ENCODE measurements at regions not wholly inside any gene's neighbourhood (a gene's known extent, or its start where the extent isn't known, plus 50 kb on each side); places are given as distances from the start of the nearest gene placed in this dataset.
"Not testable (repeated sequence)": the region's sequence is repeated elsewhere in the genome, so short reads cannot be mapped to it uniquely, and the experiment has no call there.

DNA sequence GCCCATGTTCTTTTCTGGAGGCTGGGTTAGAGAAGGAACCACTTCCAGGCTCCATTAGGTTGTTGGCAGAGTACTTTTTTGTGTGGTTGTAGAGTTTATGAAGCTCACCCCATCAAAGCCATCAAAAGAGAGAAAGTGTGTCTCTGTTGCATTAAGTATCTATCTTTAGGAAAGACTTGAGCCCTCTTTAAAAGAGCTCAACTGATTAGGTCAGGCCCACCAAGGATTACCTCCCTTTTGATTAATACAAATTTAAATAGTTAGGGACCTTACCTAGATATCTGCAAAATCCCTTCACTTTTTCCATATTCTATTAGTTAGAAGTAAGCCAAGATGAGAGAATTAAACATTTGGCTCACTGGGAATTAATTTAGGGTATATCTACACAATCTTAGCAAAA is 460.4 kb downstream of the PPARGC1A start:
- no peak for DNase-seq
- no peak overlapping the region for H3K4me3 Mint-ChIP-seq
- no peak overlapping the region for H3K27ac Mint-ChIP-seq
- H3K36me3 Mint-ChIP-seq = no peaks in the 10 kb centered on the region
- peaks cover 4% of the 10 kb centered on the region for H3K27me3 Mint-ChIP-seq
- H3K9me3 Mint-ChIP-seq = peaks cover 3% of the 10 kb centered on the region
- no peaks in the 10 kb centered on the region for H3K4me1 Mint-ChIP-seq

DNA sequence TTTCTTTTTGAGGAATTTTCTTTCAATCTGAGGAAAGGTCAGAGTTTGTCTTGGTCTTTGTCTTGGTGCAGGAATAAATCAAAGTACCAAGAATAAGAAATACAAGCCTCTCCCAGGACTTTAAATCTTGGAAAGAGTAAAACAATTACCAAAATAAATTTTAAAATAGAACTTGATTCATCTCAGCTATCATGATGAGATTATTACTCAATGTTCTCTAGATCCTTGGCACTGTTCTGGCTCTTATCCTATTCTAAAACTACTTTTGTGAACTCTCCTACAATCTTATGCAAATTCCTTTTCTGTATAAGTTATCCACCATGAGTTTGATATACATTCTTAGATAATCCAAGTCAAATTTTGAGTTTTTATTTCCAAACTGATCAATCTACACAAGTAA is 464.3 kb downstream of the PPARGC1A start:
- peaks cover 3% of the 10 kb centered on the region for H3K9me3 Mint-ChIP-seq
- no peak for DNase-seq
- H3K27ac Mint-ChIP-seq = no peak overlapping the region
- H3K4me3 Mint-ChIP-seq = no peak overlapping the region
- H3K27me3 Mint-ChIP-seq = no peaks in the 10 kb centered on the region
- H3K36me3 Mint-ChIP-seq = no peaks in the 10 kb centered on the region
- no peaks in the 10 kb centered on the region for H3K4me1 Mint-ChIP-seq

DNA sequence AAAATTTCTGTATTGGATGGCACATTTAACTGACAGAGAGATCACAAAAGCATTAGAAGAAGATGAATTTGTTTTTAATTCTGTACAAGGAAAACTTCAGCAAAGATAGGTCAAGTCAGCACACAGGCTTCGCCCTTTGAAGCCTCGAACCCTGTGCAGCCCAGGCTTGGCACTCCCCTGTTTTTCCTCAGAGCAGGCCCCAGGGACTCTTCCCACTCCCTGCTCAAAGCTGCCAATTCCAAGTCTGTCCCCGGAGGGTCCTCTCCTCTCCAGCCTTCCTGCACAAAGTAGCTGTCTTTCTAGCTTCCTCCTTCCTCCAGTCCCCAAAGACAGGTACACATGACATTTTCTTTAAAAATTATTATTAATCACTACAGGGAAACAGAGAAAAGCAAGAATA is 466.3 kb downstream of the PPARGC1A start:
- Mint-ChIP-seq H3K27me3 (no peaks in the 10 kb centered on the region), H3K4me3 (no peak overlapping the region), H3K36me3 (no peaks in the 10 kb centered on the region), H3K4me1 (no peaks in the 10 kb centered on the region), H3K9me3 (peaks cover 3% of the 10 kb centered on the region), H3K27ac (no peak overlapping the region)
- DNase-seq = no peak

DNA sequence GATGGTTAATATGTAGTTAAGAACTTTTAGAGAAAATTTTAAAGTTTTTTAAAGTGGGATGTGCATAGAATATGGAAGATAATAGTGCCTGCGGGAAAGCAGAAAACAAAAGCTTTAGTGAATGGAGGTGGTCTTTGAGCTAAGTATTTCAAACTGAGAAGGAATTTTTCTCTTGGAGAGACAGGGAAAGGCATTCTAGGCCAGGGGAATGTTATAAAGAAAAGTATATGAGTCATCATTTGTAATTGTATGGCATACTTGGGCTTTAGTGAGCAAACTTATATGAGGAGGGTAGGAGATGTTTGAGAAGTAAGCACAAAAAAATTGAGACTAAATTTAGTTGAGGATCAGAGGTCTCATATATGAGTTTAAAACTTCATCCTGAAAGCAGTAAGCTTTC is 467.0 kb downstream of the PPARGC1A start:
- no peaks in the 10 kb centered on the region for H3K36me3 Mint-ChIP-seq
- no peak overlapping the region for H3K27ac Mint-ChIP-seq
- DNase-seq = no peak
- no peak overlapping the region for H3K4me3 Mint-ChIP-seq
- H3K4me1 Mint-ChIP-seq = no peaks in the 10 kb centered on the region
- H3K9me3 Mint-ChIP-seq = peaks cover 3% of the 10 kb centered on the region
- no peaks in the 10 kb centered on the region for H3K27me3 Mint-ChIP-seq

DNA sequence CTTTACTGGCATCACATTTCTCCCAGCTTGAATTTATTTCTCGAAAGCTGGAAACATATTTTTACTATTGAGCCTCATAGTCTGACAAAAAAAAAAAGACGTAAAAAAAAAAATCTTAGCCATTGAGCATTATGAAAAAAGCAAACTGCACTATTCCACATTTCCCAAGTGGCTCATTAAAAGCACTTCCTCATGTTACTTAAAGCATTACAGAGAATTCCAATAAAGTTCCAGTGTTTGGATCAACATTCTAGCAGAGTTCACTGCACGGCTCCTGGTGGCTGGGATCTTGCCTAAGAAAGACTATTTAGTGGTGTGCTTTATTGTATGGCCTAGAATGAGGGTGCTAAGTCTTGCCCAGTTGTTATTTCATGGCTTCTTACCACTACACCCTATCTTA is 476.2 kb downstream of the PPARGC1A start:
- H3K27ac Mint-ChIP-seq = no peak overlapping the region
- no peak overlapping the region for H3K4me3 Mint-ChIP-seq
- no peaks in the 10 kb centered on the region for H3K27me3 Mint-ChIP-seq
- peaks cover 2% of the 10 kb centered on the region for H3K36me3 Mint-ChIP-seq
- no peak for DNase-seq
- H3K9me3 Mint-ChIP-seq = peaks cover 2% of the 10 kb centered on the region
- H3K4me1 Mint-ChIP-seq = peaks cover 5% of the 10 kb centered on the region

DNA sequence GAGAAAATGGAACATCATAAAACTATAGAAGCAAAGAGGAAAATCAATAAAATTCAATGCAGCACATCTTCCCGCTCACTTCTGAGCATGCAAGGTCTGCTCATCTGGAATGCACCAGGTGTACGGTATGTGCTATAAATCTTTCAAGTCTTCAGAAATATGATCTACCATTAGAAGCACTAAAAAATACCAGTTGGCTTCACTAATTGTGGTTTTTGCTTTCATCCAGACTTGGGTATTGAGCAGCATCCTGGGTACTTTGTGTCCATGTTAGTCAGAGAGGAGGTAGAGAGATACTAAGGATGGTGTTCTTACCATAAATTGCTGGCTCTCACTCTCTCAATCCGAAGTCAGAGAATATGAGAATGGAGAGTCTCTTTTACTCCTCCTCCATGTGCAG is 477.1 kb downstream of the PPARGC1A start:
- Mint-ChIP-seq H3K9me3 (peaks cover 7% of the 10 kb centered on the region), H3K36me3 (peaks cover 2% of the 10 kb centered on the region), H3K4me1 (peaks cover 5% of the 10 kb centered on the region), H3K27ac (no peak overlapping the region), H3K27me3 (no peaks in the 10 kb centered on the region), H3K4me3 (no peak overlapping the region)
- no peak for DNase-seq

DNA sequence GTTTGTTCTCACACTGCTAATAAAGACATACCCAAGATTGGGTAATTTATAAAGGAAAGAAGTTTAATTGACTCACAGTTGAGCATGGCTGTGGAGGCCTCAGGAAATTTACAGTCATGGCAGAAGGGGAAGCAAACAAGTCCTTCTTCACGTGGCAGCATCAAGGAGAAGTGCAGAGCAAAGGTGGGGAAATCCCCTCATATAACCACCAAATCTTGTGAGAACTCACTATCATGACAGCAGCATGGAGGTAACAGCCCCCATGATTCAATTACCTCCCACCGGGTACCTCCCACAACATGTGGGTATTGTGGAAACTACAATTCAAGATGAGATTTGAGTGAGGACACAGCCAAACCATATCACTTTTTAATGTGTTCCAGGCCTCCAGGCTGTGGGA is 480.9 kb downstream of the PPARGC1A start:
- not testable (repeated sequence) for H3K36me3 Mint-ChIP-seq, H3K27me3 Mint-ChIP-seq, H3K4me3 Mint-ChIP-seq, H3K9me3 Mint-ChIP-seq, H3K4me1 Mint-ChIP-seq
- peak; percentile 0 for DNase-seq
- H3K27ac Mint-ChIP-seq = peak overlapping the region; percentile 55

DNA sequence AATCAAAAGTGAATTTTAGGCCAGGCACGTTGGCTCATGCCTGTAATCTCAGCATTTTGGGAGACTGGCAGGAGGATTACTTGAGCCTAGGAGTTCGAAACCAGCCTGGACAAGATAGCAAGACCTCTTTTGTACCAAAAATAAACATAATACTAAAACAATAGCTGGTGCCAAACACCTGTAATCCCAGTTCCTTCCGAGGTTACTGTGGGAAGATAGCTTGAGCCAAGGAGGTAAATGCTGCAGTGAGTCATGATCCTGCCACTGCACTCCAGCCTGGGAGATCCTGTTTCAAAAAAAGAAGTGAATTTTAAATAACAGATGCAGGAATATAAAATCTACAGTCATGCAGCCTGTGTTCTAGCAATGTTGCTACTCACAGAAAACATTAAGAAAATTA is 488.3 kb downstream of the PPARGC1A start:
- Mint-ChIP-seq H3K27me3 (no peaks in the 10 kb centered on the region), H3K9me3 (peaks cover 7% of the 10 kb centered on the region), H3K4me3 (no peak overlapping the region), H3K36me3 (no peaks in the 10 kb centered on the region), H3K27ac (no peak overlapping the region), H3K4me1 (no peaks in the 10 kb centered on the region)
- DNase-seq = no peak

DNA sequence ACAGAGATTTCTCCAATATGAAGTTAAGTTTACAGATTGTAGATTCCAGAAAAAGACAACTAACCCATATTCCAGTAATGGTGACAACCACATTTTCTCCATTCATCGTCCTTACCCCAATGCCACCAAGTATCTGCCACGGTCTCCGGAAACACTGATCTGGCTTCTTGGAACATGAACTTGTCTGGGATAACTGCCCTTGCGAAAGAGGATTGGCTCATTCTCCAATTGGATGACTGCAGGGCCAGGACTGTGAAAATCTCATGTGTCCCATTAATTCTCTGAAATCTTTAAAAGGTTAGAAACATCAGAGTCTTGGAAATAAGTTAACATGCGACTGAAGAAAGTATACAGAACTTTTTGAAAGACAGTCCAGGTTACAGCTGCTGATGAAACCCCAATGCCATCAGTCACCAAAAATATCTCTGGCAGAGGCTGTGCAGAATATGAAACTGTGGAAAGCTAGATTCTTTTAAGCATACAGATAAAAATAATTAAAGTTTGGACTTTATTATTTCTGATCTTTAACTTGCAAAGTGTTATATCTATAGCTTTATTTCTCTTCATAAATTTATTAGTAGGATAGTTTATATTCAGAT is 496.9 kb downstream of the PPARGC1A start:
- no peak overlapping the region for H3K27ac Mint-ChIP-seq
- no peaks in the 10 kb centered on the region for H3K4me1 Mint-ChIP-seq
- DNase-seq = no peak
- no peaks in the 10 kb centered on the region for H3K36me3 Mint-ChIP-seq
- peaks cover 14% of the 10 kb centered on the region for H3K9me3 Mint-ChIP-seq
- H3K27me3 Mint-ChIP-seq = no peaks in the 10 kb centered on the region
- no peak overlapping the region for H3K4me3 Mint-ChIP-seq

DNA sequence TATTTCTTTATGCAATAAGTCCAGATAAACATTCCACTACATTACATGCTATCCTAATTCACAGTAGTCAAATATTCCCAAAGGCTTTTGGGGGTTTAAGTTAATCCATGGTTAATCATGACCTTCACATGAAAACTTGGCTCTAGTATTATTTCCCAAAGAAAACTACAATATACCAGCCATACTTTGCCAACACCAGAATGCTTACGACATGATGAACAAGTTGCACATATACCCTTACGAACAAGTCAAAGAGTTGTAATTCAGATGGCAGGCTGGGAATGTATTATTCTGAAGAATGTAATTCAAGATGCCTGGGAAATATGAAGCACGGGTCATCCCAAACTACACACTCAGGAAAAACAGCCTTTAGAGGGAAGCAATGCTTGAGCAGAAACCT is 499.6 kb downstream of the PPARGC1A start:
- no peaks in the 10 kb centered on the region for H3K27me3 Mint-ChIP-seq
- H3K36me3 Mint-ChIP-seq = no peaks in the 10 kb centered on the region
- DNase-seq = no peak
- no peak overlapping the region for H3K4me3 Mint-ChIP-seq
- no peaks in the 10 kb centered on the region for H3K4me1 Mint-ChIP-seq
- H3K27ac Mint-ChIP-seq = no peak overlapping the region
- peaks cover 5% of the 10 kb centered on the region for H3K9me3 Mint-ChIP-seq

DNA sequence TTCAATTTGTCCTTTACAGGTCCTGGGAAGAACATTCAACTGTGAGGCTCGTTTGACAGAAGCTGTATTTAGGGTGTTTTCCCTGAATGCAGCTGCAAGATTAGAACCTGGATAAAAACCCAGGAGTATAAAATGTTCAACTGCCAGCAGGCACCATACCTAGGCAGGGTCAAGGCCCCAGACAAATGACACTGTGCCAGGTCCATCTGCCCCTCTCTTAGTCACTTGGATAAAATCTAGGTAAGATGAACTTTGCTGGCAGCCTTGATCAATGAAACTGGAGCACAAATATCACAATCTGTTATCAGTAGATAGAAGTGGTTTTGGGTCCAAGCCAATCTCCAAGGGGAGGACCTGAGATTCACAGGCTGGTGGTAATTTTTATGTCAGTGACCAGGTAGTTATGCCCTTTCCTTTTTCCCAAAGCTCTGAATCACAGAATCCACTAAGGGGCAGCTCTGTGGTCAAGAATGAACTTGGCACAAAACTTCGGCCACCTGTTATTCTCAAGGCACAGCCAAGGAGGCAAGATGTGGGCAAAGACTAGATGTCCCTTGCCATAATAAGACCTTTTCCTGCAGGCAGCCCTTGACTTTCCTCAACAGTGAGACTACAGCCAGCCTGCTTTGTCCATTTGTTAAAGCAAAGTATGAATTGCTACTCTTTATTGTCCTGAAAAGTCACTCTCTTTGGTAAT is 501.0 kb downstream of the PPARGC1A start:
- Mint-ChIP-seq H3K4me3 (no peak overlapping the region), H3K27ac (no peak overlapping the region), H3K4me1 (no peaks in the 10 kb centered on the region), H3K27me3 (no peaks in the 10 kb centered on the region), H3K9me3 (peaks cover 2% of the 10 kb centered on the region), H3K36me3 (no peaks in the 10 kb centered on the region)
- DNase-seq = no peak

DNA sequence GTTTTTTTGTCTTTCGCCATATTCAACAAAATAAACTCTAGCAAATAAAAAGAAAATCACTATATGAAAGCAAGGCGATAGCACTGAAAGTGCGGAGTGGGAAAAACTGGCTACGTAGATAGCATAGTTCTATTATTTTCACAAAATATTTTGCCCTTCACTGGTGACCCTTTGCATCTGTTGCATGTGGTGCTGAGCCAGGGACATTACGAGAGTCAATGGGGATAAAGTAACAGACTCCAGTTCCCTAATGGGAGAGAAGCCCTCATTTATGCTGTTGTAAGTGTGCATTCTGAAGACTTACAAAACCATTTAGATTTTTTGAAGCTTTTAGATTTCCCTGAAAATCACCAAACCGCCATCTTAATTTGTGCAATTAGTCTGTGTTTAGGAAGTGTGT is 501.6 kb downstream of the PPARGC1A start:
- Mint-ChIP-seq H3K36me3 (no peaks in the 10 kb centered on the region), H3K4me3 (no peak overlapping the region), H3K27me3 (no peaks in the 10 kb centered on the region), H3K27ac (no peak overlapping the region), H3K4me1 (no peaks in the 10 kb centered on the region), H3K9me3 (peaks cover 1% of the 10 kb centered on the region)
- no peak for DNase-seq

DNA sequence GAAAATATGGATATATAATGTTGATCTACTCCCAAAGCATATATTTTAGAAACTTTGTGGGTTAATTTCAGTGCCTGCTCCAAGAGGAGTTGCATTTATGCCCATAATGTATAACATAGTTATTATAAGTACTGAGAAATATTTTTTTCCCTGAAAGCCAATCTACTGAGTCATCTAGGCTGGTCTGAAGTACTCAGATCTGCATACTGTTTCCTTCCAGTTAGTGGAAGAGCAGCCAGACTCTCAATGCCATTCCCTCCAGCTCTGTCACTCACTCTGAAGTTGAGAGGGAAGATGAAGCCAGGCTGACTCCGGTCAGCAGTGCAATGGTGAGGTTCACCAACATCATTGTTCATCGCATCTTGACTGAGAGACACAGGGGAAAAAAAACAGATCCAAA is 505.1 kb downstream of the PPARGC1A start:
- Mint-ChIP-seq H3K9me3 (peaks cover 2% of the 10 kb centered on the region), H3K27me3 (no peaks in the 10 kb centered on the region), H3K4me3 (no peak overlapping the region), H3K4me1 (no peaks in the 10 kb centered on the region), H3K36me3 (no peaks in the 10 kb centered on the region), H3K27ac (no peak overlapping the region)
- no peak for DNase-seq

DNA sequence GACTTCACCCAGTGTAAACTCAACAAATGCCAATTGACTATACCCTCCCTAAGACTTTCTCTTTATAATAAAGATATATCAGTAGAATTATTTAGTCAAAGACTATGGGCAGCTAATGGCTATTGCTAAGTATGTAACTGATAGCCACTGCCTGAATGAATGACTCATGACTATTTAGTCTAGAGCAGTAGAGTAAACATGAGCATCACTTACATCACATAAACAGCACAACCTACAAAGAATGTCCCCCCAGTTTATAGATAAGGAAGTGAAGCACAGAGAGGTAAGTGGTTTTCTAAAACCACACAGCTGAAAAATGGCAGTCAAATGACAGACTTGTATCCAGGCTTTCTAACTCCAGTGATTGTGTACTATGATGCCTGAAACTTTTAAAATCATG is 507.0 kb downstream of the PPARGC1A start:
- Mint-ChIP-seq H3K36me3 (no peaks in the 10 kb centered on the region), H3K27ac (no peak overlapping the region), H3K9me3 (peaks cover 2% of the 10 kb centered on the region), H3K27me3 (no peaks in the 10 kb centered on the region), H3K4me3 (no peak overlapping the region), H3K4me1 (no peaks in the 10 kb centered on the region)
- no peak for DNase-seq

DNA sequence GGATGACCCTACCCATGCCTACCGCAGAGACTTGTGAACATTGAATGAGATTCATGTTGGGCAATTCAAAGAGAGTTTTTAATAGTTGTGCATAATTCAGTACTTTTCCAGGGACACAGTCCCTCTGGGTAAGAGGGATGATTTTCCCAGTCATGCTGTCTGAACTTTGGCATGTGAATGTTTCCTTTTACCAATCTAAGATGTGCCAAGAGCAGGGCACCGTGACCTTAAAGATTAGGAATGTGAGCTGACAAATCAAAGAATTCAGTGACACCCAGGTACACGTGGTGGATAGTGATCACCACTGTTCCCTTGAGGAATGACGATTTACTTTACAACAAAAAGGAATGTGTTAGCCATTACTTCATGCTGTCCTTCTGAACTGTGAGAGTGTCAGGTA is 515.6 kb downstream of the PPARGC1A start:
- no peaks in the 10 kb centered on the region for H3K4me1 Mint-ChIP-seq
- no peaks in the 10 kb centered on the region for H3K27me3 Mint-ChIP-seq
- no peaks in the 10 kb centered on the region for H3K36me3 Mint-ChIP-seq
- no peaks in the 10 kb centered on the region for H3K9me3 Mint-ChIP-seq
- H3K27ac Mint-ChIP-seq = no peak overlapping the region
- H3K4me3 Mint-ChIP-seq = no peak overlapping the region
- DNase-seq = no peak

DNA sequence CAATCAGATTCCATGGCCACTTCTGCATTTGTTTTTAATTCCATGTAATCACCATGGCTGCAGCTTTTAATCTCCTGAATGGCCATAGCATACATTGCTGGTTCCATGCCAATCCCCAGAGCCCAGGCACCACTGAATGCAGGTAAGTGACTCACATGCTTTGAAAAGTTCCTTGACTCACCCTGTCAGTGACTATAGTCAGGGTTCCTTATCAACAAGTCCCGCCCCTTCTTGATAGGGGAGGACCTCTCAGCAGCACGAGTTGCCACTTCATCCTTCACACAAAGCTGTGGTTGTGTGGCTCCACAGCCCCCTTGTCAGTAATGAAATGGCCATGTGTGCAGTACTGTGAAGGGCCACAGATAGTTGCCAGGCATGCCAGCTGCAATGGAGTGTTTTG is 516.6 kb downstream of the PPARGC1A start:
- no peaks in the 10 kb centered on the region for H3K9me3 Mint-ChIP-seq
- no peaks in the 10 kb centered on the region for H3K36me3 Mint-ChIP-seq
- no peaks in the 10 kb centered on the region for H3K4me1 Mint-ChIP-seq
- no peak overlapping the region for H3K4me3 Mint-ChIP-seq
- H3K27me3 Mint-ChIP-seq = no peaks in the 10 kb centered on the region
- H3K27ac Mint-ChIP-seq = no peak overlapping the region
- no peak for DNase-seq
